NCI-H460 (cell line): ENCODE measurements at regions not wholly inside any gene's neighbourhood (a gene's known extent, or its start where the extent isn't known, plus 50 kb on each side); places are given as distances from the start of the nearest gene placed in this dataset.
"Not testable (repeated sequence)": the region's sequence is repeated elsewhere in the genome, so short reads cannot be mapped to it uniquely, and the experiment has no call there.

ENCODE experiments used
- DNase-seq: peaks from one replicate; pipeline ENCODE4 v3.0.0-alpha.2; 2016; ENCODE audit warnings: low read depth; ENCODE audit errors: extremely low read depth

GRCh38 chr16:59605706-59606105 is 871.6 kb upstream of the GOT2 start:
- DNase-seq, result no peak

DNA sequence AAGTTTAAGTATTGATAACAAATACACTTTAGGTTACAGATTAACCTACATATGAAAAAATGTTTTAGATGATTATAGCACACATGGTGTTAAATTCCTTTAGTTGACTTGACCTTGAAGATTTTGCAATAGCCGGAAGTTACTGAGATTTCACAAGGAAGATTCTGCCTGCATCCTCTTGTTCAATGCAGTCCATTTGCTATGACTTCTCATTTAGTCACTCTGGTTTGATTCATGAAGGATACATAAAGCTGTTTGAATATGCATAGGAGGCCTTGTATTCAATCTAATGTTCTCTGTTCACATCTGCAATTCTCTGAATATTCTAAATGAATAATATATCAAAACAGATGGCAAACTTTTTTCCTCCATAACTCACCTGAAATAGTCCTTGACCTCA is 870.2 kb upstream of the GOT2 start:
- no peak for DNase-seq

DNA sequence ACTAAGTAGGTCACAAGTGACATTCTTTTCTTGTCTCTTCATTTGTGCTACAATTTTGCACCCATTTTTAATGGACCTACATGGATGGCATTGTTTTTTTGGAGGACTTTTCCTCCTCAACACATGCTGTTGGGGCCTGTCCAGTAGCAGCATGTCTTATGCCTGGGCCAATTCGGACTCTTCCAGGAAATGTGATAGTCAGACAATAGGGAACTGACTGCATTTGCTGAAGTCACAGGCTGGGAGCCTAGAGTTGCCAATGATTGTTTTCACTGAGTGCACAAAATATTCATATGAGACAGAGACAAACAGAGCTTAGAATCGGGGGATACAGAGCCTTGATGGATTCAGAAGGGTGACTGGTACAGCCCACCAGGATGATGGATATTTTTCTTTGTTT is 867.3 kb upstream of the GOT2 start:
- no peak for DNase-seq

DNA sequence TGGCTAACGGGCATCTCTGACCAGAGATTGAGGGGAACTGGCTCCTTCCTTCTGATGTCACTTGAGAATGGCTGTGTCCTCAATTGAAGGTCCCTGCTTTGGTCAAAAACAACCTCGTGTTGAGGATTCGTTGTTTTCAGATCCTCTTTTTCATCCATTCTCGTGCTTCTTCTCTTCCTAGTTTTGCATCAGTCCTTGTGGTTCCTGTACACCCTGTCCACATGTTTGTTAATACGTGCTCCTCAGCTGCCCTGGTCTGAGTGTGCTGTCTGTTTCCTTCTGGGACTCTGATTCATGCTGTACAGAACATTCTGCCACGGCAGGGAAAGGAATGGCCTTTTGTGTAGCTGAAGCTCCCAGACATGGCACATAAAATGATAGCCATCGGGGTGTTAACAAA is 863.2 kb upstream of the GOT2 start:
- no peak for DNase-seq

- DNase-seq, result no peak
These were observed 862.6 kb upstream of the GOT2 start for GRCh38 chr16:59596693-59597092.

GRCh38 chr16:59593194-59593661 is 859.1 kb upstream of the GOT2 start:
- no peak for DNase-seq

GRCh38 chr16:59591480-59591879 is 857.4 kb upstream of the GOT2 start:
- DNase-seq, result no peak

DNA sequence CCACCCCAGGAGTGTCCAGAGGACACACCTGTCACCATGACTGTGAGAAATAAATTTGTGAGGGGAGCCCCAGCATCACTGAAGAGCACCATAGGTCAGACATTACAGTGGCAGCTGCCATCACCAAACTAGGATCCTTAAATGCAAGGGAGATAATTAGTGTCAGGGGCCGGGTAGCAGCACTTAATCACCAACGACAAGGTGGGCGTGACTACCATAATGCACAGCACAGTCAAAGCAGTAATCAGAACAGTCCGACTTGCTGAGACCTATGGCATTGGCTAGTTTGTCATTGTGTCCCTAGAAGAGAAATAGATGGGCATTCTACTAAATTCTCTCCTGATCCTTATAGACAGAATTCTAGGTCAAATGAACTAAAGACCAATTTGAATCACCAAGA is 856.7 kb upstream of the GOT2 start:
- DNase-seq, result no peak

- no peak for DNase-seq
These were observed 852.2 kb upstream of the GOT2 start for GRCh38 chr16:59586331-59586730.

GRCh38 chr16:59574296-59574695 is 840.2 kb upstream of the GOT2 start:
- DNase-seq, result no peak

GRCh38 chr16:59573528-59574271 is 839.6 kb upstream of the GOT2 start:
- DNase-seq, result peak; percentile 67

DNA sequence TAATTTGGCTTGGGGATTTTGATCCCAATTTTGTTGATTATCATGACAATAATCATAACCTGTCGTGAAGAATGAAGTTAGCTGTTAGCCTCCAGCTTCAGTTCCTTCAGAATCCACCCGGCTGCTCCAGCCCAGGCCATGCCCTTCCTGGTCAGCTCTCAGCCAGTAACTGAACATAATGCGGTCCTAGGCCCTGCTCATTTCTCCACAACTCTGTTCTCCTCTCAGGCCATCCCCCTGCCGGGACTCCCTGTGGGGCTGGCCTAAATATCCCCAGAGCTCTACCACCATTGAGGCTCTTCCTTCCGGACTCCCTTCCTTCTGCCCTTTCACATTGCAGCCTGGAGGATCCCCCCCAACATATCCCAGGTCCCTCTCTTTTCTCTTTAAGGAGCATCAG is 833.4 kb upstream of the GOT2 start:
- no peak for DNase-seq

DNA sequence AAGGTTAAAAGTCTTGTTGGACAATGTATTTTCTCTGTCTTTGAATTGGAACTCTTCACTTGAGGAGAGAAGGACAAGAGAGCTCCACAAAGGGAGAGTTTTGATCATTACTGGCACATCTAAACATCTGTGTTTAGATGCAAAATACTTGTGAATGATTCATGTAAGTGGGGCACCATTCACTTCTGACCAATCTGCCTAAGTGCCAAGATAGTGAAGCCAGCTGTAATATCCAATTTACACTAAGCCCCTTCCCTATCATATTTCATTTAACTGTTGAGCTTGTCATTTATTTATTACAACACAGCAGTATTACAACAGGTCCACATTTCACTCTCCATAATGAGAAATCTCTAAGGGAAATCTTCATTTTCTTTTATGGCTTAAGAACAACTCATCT is 832.3 kb upstream of the GOT2 start:
- no peak for DNase-seq

DNA sequence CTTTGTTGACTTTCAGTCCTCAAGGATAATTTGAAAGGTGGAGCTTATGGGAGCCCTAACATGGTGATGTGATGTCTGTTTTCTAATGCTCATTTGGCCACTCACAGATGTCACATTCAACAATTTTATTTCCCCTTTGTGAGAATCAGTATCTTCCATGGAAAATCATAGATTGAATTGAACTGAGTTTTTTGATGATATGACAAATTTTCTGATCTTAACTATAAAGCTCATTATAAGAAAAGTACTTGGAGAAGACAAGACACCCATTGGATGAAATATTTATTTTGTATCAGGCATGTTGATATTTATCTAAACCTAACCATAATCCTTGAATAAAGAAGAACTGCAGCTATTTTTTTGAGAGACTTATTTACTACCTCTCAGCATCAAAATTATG is 824.6 kb upstream of the GOT2 start:
- no peak for DNase-seq

GRCh38 chr16:59552164-59552563 is 818.0 kb upstream of the GOT2 start:
- DNase-seq, result no peak

DNA sequence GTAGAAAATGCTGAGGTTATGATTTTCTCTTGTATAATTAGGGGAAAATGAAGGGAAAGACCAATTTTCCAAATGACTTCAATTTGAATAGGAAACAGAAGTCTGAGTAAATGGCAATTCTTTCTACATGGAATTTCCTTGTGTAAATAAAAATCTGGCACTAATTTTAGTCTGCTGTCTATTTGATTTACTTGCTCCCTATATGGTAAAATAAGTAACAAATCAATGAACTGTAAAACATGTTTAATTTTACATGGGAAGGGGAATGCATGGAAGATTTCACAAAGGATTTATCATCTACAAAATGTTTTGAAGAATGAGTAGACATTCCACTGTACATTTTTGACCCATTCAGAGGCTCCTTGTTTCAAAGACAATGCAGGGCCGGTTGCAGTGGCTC is 811.6 kb upstream of the GOT2 start:
- DNase-seq, result no peak

GRCh38 chr16:59543641-59544040 is 809.5 kb upstream of the GOT2 start:
- DNase-seq, result no peak

GRCh38 chr16:59540621-59541020 is 806.5 kb upstream of the GOT2 start:
- DNase-seq, result no peak

DNA sequence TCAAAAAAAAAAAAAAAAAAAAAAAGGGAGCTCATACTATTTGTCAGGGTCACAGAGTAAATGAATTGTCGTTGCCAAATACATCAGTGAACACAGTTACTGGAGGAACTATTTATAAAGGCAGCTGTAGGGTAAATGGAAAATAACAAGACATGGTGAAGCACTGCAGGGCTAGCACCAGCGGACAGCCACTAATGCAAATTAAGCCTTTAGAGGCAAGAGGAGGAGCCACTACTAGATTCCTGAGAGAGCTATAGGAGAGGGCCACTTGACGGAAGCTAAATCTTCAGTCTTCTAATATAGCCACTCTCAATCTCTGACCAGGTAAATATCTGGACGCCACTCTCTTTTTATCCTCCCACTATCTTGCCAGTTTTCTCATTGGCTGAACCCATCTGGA is 801.2 kb upstream of the GOT2 start:
- no peak for DNase-seq

DNA sequence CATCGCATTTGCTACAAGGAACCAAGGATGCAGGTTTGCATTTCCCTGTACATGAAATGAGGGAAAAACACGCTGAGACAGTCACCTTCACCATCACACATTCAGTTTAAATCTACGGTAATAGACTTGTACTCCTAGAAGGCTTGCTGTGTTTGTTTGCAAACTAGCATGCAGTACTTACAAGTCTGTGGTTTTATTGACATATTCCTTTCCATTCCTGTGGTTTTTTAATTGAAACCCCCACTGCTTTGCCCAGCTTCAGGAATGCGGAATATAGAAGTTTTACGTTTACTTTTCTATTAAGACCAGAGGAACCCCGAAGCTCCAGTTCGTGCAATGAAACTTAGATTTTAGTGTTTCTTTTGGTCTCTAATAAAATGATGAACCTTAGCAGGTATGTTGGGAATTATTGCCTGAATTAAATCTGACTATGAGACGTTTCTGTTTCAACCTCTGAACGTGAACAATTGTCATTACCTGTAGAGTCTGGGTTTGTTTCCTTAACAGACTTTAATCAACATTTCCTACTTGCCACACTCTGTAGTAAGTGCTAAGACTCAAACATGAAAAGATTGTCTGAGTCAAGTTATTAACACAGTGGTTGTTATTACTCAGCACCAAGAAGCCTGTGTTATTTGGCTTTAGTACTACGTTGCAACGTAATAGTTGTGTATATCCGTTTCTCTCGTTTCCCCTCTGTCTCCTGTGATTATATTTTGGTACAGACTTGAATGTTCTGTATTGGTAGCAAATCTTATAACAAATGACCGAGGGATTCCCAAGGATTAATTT is 793.3 kb upstream of the GOT2 start:
- DNase-seq, result peak; percentile 72

DNA sequence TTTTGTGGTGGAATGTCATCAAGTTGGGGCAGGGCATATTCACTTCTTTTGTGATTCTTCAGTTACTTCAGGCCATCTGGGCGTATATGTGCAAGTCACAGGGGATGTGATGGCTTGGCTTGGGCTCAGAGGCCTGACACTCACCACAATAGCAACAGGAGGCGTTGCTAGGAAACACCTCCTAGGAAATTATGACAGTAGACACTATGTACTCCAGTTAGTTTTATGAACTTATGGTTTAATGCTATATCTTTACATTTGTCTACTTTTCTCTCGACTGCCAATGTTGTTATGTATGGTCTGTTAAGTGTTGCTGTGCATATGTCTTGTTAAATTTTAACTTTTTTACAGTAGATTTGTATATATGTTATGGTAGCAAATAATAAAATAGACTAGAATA is 788.7 kb upstream of the GOT2 start:
- no peak for DNase-seq

GRCh38 chr16:59518721-59519120 is 784.6 kb upstream of the GOT2 start:
- not testable (repeated sequence) for DNase-seq
